Heart left ventricle (tissue), 13 donors: ENCODE measurements at regions not wholly inside any gene's neighbourhood (a gene's known extent, or its start where the extent isn't known, plus 50 kb on each side); places are given as distances from the start of the nearest gene placed in this dataset.

Experiments used
- POLR2A ChIP-seq, 2 donors: fragments of 450-650 bp; IDR thresholded peaks; one replicate each; pipeline ENCODE4 v1.6.1; 2017; ENCODE audit warnings: antibody characterized with exemption in 2 of 2, mild to moderate bottlenecking in 2 of 2, moderate library complexity in 2 of 2
- TF ChIP-seq, protein P1 (sequence below), 12 donors: fragments of 200-600 bp; sonication (generic) in 4 of 12; IDR thresholded peaks; one replicate each; pipeline versions ENCODE4 v1.5.0 to v1.8.0; 2018 to 2022; ENCODE audit warnings: antibody characterized with exemption in 12 of 12, mild to moderate bottlenecking in 5 of 12
- donor health status: ischemic (EF 13 %, LVEDD 7.1; RV severe dilation, severe dysfunction).
- donor health status: DM: no; HTN: yes; CAD: no.
- donor health status: DM: no; HTN: no; CAD: no.
- donor health status: ischemic (EF 25% LVEDD 6.9; RV normal size, moderate dysfunction).
- donor health status: ischemic (EF 25% LVEDD 5.7; RV mildly dilated, moderate dysfunction).
- donor health status: ischemic (EF 35%, LVEDD 5.7; RV mildly dilated, moderate dysfunction).
- donor health status: nonischemic (EF 11% LVEDD 7.7; RV severe dilation, severe dysfunction).
- donor health status: DM: yes; HTN: yes; CAD: no.
- donor health status: PGD.
- donor health status: ischemic (EF 29% LVEDD 5.4; RV normal size, mild dysfunction).
- donor health status: nonischemic (EF 23%, LVEDD 6.1; RV moderate dilation, normal function).

DNA sequence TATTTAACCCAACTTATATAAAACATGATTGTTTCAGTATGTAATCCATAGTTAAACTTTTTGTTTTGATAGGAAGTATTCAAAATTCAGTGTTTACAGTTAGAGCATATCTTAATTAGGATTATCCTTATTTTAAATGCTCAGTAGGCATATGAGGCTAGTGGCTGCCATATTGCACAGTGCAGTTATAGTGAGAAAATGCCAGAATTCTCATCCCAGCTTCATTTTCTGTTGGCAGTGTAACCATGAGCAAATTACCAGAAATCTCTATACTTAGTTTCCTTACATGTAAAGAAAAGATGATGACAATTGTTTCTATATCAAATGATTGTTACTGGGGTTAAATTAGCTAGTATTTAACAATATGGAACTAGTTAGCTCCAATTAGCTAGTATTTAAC lies 265.8 kb downstream of the ARAP2 start:
- TF ChIP-seq, protein P1, sequence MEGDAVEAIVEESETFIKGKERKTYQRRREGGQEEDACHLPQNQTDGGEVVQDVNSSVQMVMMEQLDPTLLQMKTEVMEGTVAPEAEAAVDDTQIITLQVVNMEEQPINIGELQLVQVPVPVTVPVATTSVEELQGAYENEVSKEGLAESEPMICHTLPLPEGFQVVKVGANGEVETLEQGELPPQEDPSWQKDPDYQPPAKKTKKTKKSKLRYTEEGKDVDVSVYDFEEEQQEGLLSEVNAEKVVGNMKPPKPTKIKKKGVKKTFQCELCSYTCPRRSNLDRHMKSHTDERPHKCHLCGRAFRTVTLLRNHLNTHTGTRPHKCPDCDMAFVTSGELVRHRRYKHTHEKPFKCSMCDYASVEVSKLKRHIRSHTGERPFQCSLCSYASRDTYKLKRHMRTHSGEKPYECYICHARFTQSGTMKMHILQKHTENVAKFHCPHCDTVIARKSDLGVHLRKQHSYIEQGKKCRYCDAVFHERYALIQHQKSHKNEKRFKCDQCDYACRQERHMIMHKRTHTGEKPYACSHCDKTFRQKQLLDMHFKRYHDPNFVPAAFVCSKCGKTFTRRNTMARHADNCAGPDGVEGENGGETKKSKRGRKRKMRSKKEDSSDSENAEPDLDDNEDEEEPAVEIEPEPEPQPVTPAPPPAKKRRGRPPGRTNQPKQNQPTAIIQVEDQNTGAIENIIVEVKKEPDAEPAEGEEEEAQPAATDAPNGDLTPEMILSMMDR (IDR thresholded peaks at IDR 0.05), result no peak
- no peak for TF ChIP-seq POLR2A (IDR thresholded peaks at IDR 0.05)
